K562 (cell line): ENCODE measurements at regions not wholly inside any gene's neighbourhood (a gene's known extent, or its start where the extent isn't known, plus 50 kb on each side); places are given as distances from the start of the nearest gene placed in this dataset.

Experiments used
- BACH1 ChIP-seq: fragments of 200-800 bp; sonication (Bioruptor generic); IDR thresholded peaks from 2 replicates; pipeline ENCODE4 v1.6.1; 2016; ENCODE audit warnings: missing genetic modification characterization, missing compliant biosample characterization
- CBFA2T2 ChIP-seq: fragments of 450-650 bp; conservative IDR thresholded peaks from 2 replicates; pipeline ENCODE4 v1.6.1; 2017; ENCODE audit warnings: mild to moderate bottlenecking
- CCAR2 ChIP-seq: fragments of 200-400 bp; formaldehyde crosslinking; IDR thresholded peaks from 2 replicates; pipeline ENCODE4 v1.6.1; 2017; ENCODE audit warnings: mild to moderate bottlenecking, low read depth, low read length
- GATA2 ChIP-seq: sonication (generic); formaldehyde crosslinking; IDR thresholded peaks from 2 replicates; pipeline ENCODE4 v1.4.0; 2020; ENCODE audit warnings: mild to moderate bottlenecking, missing genetic modification reagents
- GATAD2A ChIP-seq: fragments of 450-650 bp; IDR thresholded peaks from 2 replicates; pipeline ENCODE4 v1.6.1; 2017
- GTF2A2 ChIP-seq: IDR thresholded peaks from 2 replicates; pipeline ENCODE4 v1.6.1; 2016; ENCODE audit warnings: mild to moderate bottlenecking, missing genetic modification characterization, missing compliant biosample characterization
- IRF1 ChIP-seq: sonication (generic); formaldehyde crosslinking; IDR thresholded peaks from 2 replicates; pipeline ENCODE4 v1.8.0; 2022; ENCODE audit warnings: missing genetic modification reagents, mild to moderate bottlenecking, borderline replicate concordance
- PBX2 ChIP-seq, 2 experiments: IDR thresholded peaks in 1 of 2; conservative IDR thresholded peaks in 1 of 2; 2 replicates each; pipeline ENCODE4 v1.6.1; 2016; ENCODE audit warnings: low read depth in 2 of 2, mild to moderate bottlenecking in 1 of 2, missing compliant biosample characterization in 1 of 2, missing genetic modification characterization in 1 of 2, moderate library complexity in 1 of 2
- PHB ChIP-seq: fragments of 250-450 bp; sonication (Bioruptor Pico); IDR thresholded peaks from 2 replicates; pipeline ENCODE4 v1.5.0; 2021
- POLR2AphosphoS2 ChIP-seq: IDR thresholded peaks from 2 replicates; pipeline ENCODE4 v1.6.1; 2012; ENCODE audit warnings: low read length, improper control_type of control experiment
- POLR2G ChIP-seq: fragments of 200-400 bp; formaldehyde crosslinking; IDR thresholded peaks from 2 replicates; pipeline ENCODE4 v1.6.1; 2017; ENCODE audit warnings: low read depth, mild to moderate bottlenecking, antibody characterized with exemption, low read length, moderate library complexity
- PRPF4 ChIP-seq: fragments of 200-400 bp; formaldehyde crosslinking; IDR thresholded peaks from one replicate; pipeline ENCODE4 v1.6.1; 2017; ENCODE audit warnings: low read length, low read depth, mild to moderate bottlenecking; ENCODE audit not compliant: insufficient read depth, poor library complexity, severe bottlenecking
- RBFOX2 ChIP-seq: fragments of 200-400 bp; formaldehyde crosslinking; IDR thresholded peaks from 2 replicates; pipeline ENCODE4 v1.6.1; 2017; ENCODE audit warnings: low read depth, mild to moderate bottlenecking, low read length, moderate library complexity
- SP2 ChIP-seq: IDR thresholded peaks from 2 replicates; pipeline ENCODE4 v1.6.1; 2011; ENCODE audit warnings: mild to moderate bottlenecking, low read depth, low read length, moderate library complexity; ENCODE audit not compliant: poor library complexity, severe bottlenecking; ENCODE audit errors: extremely low read depth
- XRCC3 ChIP-seq: fragments of 450-650 bp; IDR thresholded peaks from 2 replicates; pipeline ENCODE4 v1.6.1; 2017; ENCODE audit warnings: mild to moderate bottlenecking, moderate library complexity
- ZMIZ1 ChIP-seq, 2 experiments: fragments of 150-350 bp in 1 of 2; IDR thresholded peaks; 2 replicates each; pipeline ENCODE4 v1.6.1; 2012 to 2016; ENCODE audit warnings: low read depth in 2 of 2, low read length in 2 of 2, mild to moderate bottlenecking in 1 of 2, moderate library complexity in 1 of 2
- ZNF766 ChIP-seq: fragments of 200-800 bp; sonication (Bioruptor generic); conservative IDR thresholded peaks from 2 replicates; pipeline ENCODE4 v1.6.1; 2016; ENCODE audit warnings: missing genetic modification characterization, missing compliant biosample characterization
- TF ChIP-seq, protein P1 (sequence below): sonication (generic); formaldehyde crosslinking; IDR thresholded peaks from 2 replicates; pipeline ENCODE4 v1.8.0; 2023; ENCODE audit warnings: mild to moderate bottlenecking, missing genetic modification reagents
- TF ChIP-seq, protein P2 (sequence below): sonication (generic); formaldehyde crosslinking; IDR thresholded peaks from 2 replicates; pipeline ENCODE4 v1.9.0; 2022; ENCODE audit warnings: mild to moderate bottlenecking, missing genetic modification reagents

DNA sequence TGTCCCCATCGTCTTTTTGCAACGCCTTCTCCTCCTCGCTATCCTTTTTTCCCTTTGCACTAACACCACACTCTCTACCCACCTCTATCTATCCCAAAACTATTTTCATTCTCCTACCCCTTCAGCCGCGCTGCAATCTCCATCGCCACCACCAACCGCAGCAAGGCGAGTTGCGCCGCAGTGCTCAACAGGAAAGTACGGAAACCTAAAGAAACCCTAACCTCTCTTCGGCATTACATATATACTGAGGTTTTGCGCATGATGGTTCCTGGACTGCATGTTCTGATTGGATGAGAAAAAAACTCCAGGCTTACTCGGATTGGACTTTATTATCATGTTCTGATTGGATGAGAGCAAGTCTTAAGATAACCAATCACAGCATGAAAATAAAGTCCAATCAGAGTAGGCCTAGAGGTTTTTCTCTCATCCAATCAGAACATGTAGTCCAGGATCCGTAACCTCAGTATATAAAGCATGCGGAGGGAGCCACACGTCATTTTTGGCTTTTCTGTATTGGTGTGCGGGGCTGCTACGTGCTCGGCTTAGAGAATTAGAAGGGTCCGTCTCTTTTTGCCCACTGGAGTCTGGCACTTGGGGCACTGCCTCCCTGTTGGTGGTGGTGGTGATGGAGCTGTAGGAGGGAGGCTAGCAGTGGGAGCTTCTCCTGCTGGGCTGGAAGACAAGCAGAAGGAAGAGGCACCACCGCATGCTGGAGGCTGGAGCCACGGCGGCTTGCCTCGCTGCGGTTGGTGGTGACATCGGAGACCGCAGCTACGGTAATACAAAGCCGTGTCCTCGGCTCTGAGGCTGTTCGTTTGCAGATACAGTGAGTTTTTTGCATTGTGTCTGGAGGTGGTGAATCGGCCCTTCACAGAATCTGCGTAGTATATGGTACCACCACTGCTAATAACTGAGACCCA, 76.1 kb downstream of the TEKT4 start (continued):
- TF ChIP-seq PBX2 (CRISPR knock-in tag; IDR thresholded peaks at IDR 0.05; ENCODE audit: low read depth): no peak
- TF ChIP-seq PBX2 (tag; conservative IDR thresholded peaks at IDR 0.05; ENCODE audit: low read depth): no peak
- no peak for TF ChIP-seq CBFA2T2
- TF ChIP-seq, protein P1, sequence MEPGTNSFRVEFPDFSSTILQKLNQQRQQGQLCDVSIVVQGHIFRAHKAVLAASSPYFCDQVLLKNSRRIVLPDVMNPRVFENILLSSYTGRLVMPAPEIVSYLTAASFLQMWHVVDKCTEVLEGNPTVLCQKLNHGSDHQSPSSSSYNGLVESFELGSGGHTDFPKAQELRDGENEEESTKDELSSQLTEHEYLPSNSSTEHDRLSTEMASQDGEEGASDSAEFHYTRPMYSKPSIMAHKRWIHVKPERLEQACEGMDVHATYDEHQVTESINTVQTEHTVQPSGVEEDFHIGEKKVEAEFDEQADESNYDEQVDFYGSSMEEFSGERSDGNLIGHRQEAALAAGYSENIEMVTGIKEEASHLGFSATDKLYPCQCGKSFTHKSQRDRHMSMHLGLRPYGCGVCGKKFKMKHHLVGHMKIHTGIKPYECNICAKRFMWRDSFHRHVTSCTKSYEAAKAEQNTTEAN (CRISPR knock-in tag): no peak
- TF ChIP-seq RBFOX2: peak; percentile 68
- TF ChIP-seq POLR2G: peak; percentile 40
- no peak for TF ChIP-seq GATAD2A
- TF ChIP-seq SP2: no peak
- no peak for TF ChIP-seq IRF1
- no peak for TF ChIP-seq GTF2A2 (tag)
- TF ChIP-seq CCAR2: no peak
- no peak for TF ChIP-seq BACH1
- no peak for TF ChIP-seq PHB (CRISPR knock-in tag)
- no peak for TF ChIP-seq GATA2 (CRISPR knock-in tag)
- TF ChIP-seq PRPF4: no peak
- TF ChIP-seq ZNF766: no peak
- TF ChIP-seq XRCC3: no peak
- TF ChIP-seq ZMIZ1 (IDR thresholded peaks at IDR 0.05; ENCODE audit: low read depth in 2 of 2, low read length in 2 of 2): no peak
- TF ChIP-seq, protein P2, sequence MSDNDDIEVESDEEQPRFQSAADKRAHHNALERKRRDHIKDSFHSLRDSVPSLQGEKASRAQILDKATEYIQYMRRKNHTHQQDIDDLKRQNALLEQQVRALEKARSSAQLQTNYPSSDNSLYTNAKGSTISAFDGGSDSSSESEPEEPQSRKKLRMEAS (CRISPR knock-in tag): no peak
- no peak for TF ChIP-seq POLR2AphosphoS2
